GM19025 (cell line): ENCODE measurements at regions not wholly inside any gene's neighbourhood (a gene's known extent, or its start where the extent isn't known, plus 50 kb on each side); places are given as distances from the start of the nearest gene placed in this dataset.
"Not testable (repeated sequence)": the region's sequence is repeated elsewhere in the genome, so short reads cannot be mapped to it uniquely, and the experiment has no call there.

Source experiments
- ATAC-seq: cut with Tn5 transposase; IDR thresholded peaks from one replicate; pipeline ENCODE4 v1.9.1; 2021; ENCODE audit warnings: mild to moderate bottlenecking, low read depth, moderate library complexity; ENCODE audit not compliant: unreplicated experiment

DNA sequence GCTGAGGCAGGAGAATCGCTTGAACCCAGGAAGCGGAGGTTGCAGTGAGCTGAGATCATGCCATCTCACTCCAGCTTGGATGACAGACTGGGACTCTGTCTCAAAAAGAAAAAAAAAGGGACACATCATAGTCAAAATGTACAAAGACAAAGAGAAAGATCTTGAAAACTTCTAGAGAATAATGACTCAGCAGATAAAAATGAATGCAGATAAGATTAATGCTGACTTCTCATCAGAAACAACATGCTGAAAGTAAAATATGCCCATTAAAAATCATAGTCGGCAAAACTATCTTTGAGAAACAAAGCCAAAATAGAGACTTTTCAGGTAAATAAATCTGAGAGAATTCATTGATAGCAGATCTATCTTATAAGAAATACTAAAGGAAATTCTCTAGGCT lies 271.1 kb upstream of the GPR149 start:
- ATAC-seq = no peak

GRCh38 chr3:154690413-154690812 lies 260.4 kb upstream of the GPR149 start:
- peak; percentile 68 for ATAC-seq

DNA sequence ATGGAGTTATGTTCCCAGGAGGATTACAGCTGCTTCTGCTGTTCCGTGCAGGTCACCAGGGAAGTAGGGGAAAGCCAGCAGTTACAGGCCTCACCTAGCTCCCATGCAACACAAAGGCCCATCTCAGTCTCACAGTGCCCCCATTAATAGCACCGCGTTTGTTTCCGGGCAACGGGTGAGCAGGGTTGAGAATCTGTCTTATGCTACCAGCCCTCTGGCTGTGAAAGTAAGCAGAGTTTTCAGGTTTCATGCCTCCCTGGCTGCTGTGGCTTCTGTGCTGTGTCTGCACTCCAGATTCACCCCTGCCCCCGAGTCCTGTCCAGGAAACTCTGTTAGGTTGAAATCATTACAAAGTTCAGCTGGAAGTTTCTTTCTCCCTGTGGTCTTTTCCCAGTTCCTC lies 254.4 kb upstream of the GPR149 start:
- ATAC-seq = no peak

- ATAC-seq = no peak
These were observed 254.0 kb upstream of the GPR149 start for GRCh38 chr3:154684021-154684420.

GRCh38 chr3:154678041-154678654 lies 248.2 kb upstream of the GPR149 start:
- no peak for ATAC-seq

DNA sequence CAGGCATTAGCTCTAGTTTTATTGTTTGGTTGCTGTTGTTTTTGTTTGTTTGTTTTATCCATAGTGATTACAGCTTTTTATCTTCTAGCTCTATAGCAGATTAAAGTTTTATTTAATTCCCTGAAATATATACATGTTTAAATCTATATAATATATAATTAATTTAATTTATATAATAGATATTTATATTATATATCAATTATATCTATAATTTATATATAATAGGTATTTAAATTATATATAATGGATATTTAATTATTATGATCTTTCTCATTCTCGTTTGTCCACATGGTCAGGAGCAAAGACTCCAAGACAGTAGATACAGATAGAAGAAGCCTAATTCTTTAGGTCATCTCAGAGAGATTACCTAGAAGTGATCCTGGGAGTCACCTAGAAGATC lies 238.8 kb upstream of the GPR149 start:
- ATAC-seq = no peak

GRCh38 chr3:154668187-154668586 lies 238.2 kb upstream of the GPR149 start:
- no peak for ATAC-seq

DNA sequence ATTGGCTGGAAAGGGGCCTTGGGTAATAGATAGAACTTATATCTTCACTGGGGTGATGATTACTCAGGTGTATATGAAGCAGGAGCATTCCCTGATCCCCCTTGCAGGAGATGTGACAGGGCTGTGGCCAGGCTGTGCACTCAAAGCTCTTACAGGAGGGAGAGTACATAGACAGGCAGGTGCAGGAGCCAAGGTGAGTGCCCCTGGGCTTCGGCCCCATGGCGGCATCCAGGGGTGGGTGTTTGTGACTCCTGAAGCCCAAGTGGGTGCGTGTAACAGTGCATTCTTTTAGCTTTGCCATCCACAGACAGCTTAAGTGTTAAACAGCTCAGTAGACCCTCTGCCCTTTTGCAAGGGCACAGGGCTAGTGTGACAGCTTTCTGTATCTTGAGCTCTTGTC lies 236.6 kb upstream of the GPR149 start:
- no peak for ATAC-seq

DNA sequence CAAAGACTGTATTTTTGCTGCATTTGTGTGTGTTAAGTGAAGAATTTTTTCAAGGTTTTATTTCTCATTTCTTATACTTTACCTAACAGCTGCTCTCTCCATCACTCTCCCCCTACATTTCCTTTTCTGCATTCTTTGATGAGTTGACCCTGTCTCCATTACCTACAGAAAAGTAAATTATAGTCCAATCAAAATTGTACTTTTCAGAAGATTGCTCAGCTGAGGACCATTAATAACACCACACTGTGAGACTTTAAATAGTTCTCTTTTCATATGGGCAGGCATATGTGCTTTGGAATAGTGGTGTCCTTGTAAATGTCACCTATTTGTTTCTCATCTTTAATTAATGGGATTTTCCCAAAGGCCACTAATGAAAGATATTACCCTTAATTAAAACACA lies 234.7 kb upstream of the GPR149 start:
- ATAC-seq = no peak

DNA sequence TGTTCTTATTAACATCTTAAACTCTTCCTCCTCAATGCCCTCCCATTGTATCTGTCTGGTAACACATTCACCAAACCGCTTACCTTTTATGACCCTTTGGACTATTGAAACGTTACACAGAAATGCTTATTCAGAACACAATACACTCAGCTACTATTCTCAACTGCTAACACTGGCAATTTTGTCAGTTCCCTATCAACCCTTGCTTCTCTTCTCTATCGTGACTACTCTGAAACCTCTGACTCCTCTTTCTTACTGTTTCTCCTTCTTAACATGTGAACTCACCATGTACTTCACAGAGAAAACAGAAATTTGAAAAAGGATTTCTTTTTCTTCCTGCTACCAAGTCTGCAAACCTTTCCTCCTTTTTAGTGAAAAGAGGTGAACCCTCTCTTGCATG lies 232.9 kb upstream of the GPR149 start:
- ATAC-seq = no peak

DNA sequence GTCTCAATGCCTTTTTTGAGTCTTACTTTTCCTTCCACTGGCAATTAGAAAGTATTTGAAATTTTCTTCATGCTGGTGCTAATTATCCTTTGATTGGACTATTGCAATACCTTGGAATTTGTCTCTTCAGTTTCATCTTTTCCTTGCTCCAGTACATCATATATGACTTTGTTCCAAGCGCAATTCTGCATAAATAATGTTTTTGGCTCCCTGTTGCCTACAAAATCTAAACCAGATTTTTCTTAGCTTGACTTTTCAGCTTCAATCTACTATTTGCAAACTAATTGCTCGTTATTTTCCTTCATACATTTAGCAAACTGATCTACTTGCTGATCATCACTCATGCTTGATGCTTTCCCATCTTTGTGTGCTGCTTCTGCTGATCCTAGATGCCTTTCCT lies 230.8 kb upstream of the GPR149 start:
- no peak for ATAC-seq

- ATAC-seq = no peak
These were observed 228.0 kb upstream of the GPR149 start for GRCh38 chr3:154658000-154658399.

GRCh38 chr3:154657218-154657617 lies 227.2 kb upstream of the GPR149 start:
- ATAC-seq = no peak

DNA sequence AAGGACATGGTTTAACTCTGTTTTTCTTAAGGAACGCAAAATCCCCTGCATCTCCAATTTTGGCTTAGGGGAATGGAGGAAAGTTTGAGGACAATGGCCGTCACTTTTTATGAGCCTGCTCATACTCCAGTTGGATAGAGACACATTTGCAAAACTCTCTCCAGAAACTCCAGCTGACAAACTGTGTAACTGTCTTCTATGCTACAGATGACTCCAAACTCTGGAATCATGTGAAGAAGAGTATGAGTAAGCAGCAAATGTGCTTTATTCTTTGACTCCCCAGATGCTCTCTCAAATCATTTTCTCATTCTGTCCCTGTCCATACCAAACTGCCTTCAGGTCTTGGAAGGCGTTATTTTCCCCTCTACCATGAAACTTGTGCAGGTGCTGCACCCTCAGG lies 226.5 kb upstream of the GPR149 start:
- ATAC-seq = no peak

DNA sequence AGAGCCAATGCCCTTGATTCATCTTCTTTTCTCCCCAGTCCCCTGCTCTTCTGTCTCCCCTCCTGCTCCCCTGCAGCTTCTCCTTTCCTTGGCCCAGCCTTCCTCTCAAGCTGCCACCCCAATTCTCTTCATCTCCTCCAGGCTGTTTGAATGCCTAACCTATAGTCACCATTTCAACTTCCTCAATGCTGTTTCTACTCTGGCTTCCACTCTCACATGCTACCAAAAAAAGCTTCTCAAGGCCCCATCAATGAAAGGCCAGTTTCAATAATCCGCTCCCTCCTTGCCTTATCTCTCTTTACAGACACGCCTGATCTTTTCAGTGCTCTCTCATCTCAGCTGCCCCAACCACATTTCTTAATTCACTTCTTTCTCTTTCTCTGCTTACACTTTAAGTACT lies 212.2 kb upstream of the GPR149 start:
- no peak for ATAC-seq

DNA sequence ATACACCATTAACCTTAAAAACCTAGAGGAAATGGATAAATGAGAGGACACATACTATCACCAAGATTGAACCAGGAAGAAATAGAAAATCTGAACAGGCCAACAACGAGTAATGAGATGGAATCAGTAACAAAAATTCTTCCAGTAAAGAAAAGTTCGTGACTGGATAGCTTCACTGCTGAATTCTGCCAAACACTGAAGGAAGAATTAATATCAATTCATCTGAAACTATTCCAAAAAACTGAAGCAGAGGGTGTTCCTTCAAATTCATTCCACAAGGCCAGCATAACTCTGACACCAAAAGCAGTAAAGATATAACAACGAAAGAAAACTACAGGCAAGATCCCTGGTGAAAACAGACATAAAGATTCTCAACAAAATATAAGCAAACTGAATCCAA lies 195.8 kb upstream of the GPR149 start:
- no peak for ATAC-seq

DNA sequence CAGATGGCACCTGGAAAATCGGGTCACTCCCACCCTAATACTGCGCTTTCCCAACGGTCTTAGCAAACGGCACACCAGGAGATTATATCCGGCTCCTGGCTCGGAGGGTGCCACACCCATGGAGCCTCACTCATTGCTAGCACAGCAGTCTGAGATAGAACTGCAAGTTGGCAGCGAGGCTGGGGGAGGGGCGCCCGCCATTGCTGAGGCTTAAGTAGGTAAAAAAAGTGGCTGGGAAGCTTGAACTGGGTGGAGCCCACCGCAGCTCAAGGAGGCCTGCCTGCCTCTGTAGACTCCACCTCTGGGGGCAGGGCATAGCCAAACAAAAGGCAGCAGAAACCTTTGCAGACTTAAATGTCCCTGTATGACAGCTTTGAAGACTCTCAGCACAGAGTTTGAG lies 189.6 kb upstream of the GPR149 start:
- not testable (repeated sequence) for ATAC-seq

DNA sequence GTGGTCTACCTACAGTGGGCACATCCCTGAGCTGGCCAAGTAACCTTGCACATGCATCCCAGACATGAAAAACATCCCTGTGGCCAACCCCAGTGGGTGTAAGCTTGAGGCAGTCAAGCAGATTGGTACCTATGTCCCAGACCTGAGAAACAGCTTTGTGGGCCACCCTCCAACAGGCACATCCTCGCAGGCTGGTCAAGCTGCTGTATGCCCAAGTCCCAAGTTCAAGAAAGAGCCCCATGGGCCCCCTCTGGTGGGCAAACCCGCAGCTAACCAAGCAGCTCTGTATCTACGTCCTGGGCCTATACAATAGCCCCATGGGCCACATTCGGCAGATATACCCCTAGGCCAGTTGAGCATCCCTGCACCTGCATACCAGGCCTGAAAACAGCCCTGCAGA lies 186.3 kb upstream of the GPR149 start:
- ATAC-seq = no peak

DNA sequence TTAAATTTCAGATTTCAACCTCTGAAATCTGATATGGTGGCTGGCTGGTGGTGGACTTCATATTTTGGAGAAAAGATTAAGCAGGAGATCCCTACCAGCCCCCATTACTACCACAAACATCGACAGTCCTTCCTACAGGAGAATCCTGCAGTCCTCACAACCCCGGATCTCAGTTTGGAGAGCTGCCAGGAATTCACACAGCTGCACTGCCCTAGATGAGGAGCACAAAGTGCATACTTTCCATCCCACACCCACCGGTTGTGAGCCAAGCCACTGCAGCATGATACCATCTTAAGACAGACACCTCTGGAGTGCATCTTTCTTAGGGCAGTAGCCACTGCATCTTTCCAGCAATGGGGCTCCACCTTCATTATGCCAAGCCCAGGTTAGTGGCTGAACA lies 185.5 kb upstream of the GPR149 start:
- no peak for ATAC-seq

- no peak for ATAC-seq
These were observed 184.6 kb upstream of the GPR149 start for GRCh38 chr3:154614601-154615000.

DNA sequence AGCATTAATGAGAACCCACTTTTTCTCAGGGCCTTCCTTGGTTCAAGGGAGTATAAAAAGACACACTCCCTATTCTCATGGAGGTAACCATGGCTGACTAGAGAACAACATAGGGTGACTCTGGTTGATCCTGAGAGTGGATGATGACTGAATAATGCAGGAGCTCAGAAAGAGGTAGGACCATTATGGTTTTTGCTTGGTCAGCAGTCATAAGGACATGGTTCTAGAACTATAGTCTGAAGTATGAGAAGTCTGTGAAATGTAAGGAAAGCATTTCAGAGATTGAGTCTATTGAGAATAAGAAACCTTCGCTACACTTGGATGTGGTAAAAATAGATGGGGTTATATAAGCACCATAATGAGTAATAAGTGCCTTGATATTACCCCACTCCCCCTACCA lies 184.1 kb upstream of the GPR149 start:
- ATAC-seq = no peak

DNA sequence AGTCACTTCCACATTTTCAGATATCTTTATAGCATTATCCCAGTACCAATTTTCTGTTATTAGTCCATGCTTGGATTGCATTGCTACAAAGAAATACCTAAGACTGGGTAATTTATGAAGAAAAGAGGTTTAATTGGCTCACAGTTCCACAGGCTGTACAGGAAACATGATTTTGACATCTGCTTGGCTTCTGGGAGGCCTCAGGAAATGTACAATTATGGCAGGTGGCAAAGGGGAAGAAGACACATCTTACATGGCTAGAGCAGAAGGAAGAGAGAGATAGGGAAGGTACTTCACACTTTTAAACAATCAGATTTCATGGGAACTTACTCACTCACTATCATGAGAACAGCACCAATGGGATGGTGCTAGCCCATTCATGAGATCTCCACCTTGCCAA lies 172.3 kb upstream of the GPR149 start:
- no peak for ATAC-seq

- ATAC-seq = no peak
These were observed 168.2 kb upstream of the GPR149 start for GRCh38 chr3:154598166-154598565.
